WTC11 (cell line): ENCODE measurements at regions not wholly inside any gene's neighbourhood (a gene's known extent, or its start where the extent isn't known, plus 50 kb on each side); places are given as distances from the start of the nearest gene placed in this dataset.

ENCODE experiments used
- ATAC-seq: fragments of 200-7000 bp; cut with Tn5 transposase; 2 replicates; pipeline ENCODE4 v1.10.0; 2021; ENCODE audit warnings: mild to moderate bottlenecking, moderate library complexity
- CTCF ChIA-PET: fragments of 300-600 bp; sonication (Branson Sonifier 250); formaldehyde crosslinking; loops from one replicate; lab custom pipeline; 2021; ENCODE audit warnings: antibody characterized with exemption; lab: Charles Lee
- POLR2A ChIA-PET: fragments of 350-600 bp; sonication (Branson Sonifier 250); formaldehyde crosslinking; loops from one replicate; lab custom pipeline; 2021; ENCODE audit warnings: antibody characterized with exemption; lab: Charles Lee
- DNase-seq: peaks from one replicate; pipeline ENCODE4 v3.0.0; 2021; ENCODE audit warnings: low spot score
- H3K27ac Mint-ChIP-seq: 2 replicates; pipeline ENCODE4 v1.8.0; 2021; ENCODE audit warnings: mixed read lengths
- H3K27me3 Mint-ChIP-seq: 2 replicates; pipeline ENCODE4 v1.8.0; 2021; ENCODE audit warnings: low read depth, mild to moderate bottlenecking, moderate library complexity, mixed read lengths
- H3K36me3 Mint-ChIP-seq: 2 replicates; pipeline ENCODE4 v1.8.0; 2021; ENCODE audit warnings: mixed read lengths
- H3K4me1 Mint-ChIP-seq: 2 replicates; pipeline ENCODE4 v1.8.0; 2022; ENCODE audit warnings: mixed read lengths
- H3K4me3 Mint-ChIP-seq: 2 replicates; pipeline ENCODE4 v1.8.0; 2021; ENCODE audit warnings: mild to moderate bottlenecking, moderate library complexity, mixed read lengths
- H3K9me3 Mint-ChIP-seq: 2 replicates; pipeline ENCODE4 v1.8.0; 2021; ENCODE audit warnings: mixed read lengths
- CBFB ChIP-seq: sonication (generic); formaldehyde crosslinking; IDR thresholded peaks from 2 replicates; pipeline ENCODE4 v1.8.1; 2022; ENCODE audit warnings: mild to moderate bottlenecking, low read depth, missing genetic modification reagents
- ELF4 ChIP-seq: sonication (generic); formaldehyde crosslinking; IDR thresholded peaks from 2 replicates; pipeline ENCODE4 v1.8.1; 2022; ENCODE audit warnings: low read depth, mild to moderate bottlenecking, moderate library complexity, missing genetic modification reagents
- GABPB1 ChIP-seq: sonication (generic); formaldehyde crosslinking; IDR thresholded peaks from 2 replicates; pipeline ENCODE4 v1.8.1; 2023; ENCODE audit warnings: mild to moderate bottlenecking, missing genetic modification reagents
- IRF2 ChIP-seq: sonication (generic); formaldehyde crosslinking; IDR thresholded peaks from 2 replicates; pipeline ENCODE4 v1.8.0; 2022; ENCODE audit warnings: low read depth, missing genetic modification reagents, borderline replicate concordance
- NFATC4 ChIP-seq: fragments of 250-450 bp; sonication (Bioruptor Pico); IDR thresholded peaks from 2 replicates; pipeline ENCODE4 v1.9.0; 2021; ENCODE audit warnings: mild to moderate bottlenecking
- OVOL2 ChIP-seq: fragments of 250-450 bp; sonication (Bioruptor Pico); IDR thresholded peaks from 2 replicates; pipeline ENCODE4 v1.9.0; 2021; ENCODE audit warnings: mild to moderate bottlenecking, borderline replicate concordance
- ZNF317 ChIP-seq: sonication (generic); formaldehyde crosslinking; IDR thresholded peaks from 2 replicates; pipeline ENCODE4 v1.8.1; 2023; ENCODE audit warnings: low read depth, mild to moderate bottlenecking, moderate library complexity, missing genetic modification reagents, borderline replicate concordance
- TF ChIP-seq, protein P1 (sequence below): sonication (generic); formaldehyde crosslinking; IDR thresholded peaks from 2 replicates; pipeline ENCODE4 v1.8.1; 2022; ENCODE audit warnings: mild to moderate bottlenecking, moderate library complexity, missing genetic modification reagents
- TF ChIP-seq, protein P2 (sequence below): sonication (generic); formaldehyde crosslinking; IDR thresholded peaks from 2 replicates; pipeline ENCODE4 v1.8.0; 2022; ENCODE audit warnings: mild to moderate bottlenecking, missing genetic modification reagents
- TF ChIP-seq, protein P3 (sequence below): sonication (generic); formaldehyde crosslinking; IDR thresholded peaks from 2 replicates; pipeline ENCODE4 v1.8.0; 2022; ENCODE audit warnings: mild to moderate bottlenecking, missing genetic modification reagents
- TF ChIP-seq, protein P4 (sequence below): sonication (generic); formaldehyde crosslinking; IDR thresholded peaks from 2 replicates; pipeline ENCODE4 v1.8.1; 2022; ENCODE audit warnings: mild to moderate bottlenecking, missing genetic modification reagents, moderate library complexity, borderline replicate concordance
- TF ChIP-seq, protein P5 (sequence below): sonication (generic); formaldehyde crosslinking; IDR thresholded peaks from 2 replicates; pipeline ENCODE4 v1.8.0; 2022; ENCODE audit warnings: mild to moderate bottlenecking, missing genetic modification reagents
- TF ChIP-seq, protein P6 (sequence below): sonication (generic); formaldehyde crosslinking; IDR thresholded peaks from 2 replicates; pipeline ENCODE4 v1.8.0; 2023; ENCODE audit warnings: missing genetic modification reagents, mild to moderate bottlenecking, borderline replicate concordance
- TF ChIP-seq, protein P7 (sequence below): sonication (generic); formaldehyde crosslinking; IDR thresholded peaks from 2 replicates; pipeline ENCODE4 v1.8.1; 2022; ENCODE audit warnings: low read depth, mild to moderate bottlenecking, moderate library complexity, missing genetic modification reagents, borderline replicate concordance

DNA sequence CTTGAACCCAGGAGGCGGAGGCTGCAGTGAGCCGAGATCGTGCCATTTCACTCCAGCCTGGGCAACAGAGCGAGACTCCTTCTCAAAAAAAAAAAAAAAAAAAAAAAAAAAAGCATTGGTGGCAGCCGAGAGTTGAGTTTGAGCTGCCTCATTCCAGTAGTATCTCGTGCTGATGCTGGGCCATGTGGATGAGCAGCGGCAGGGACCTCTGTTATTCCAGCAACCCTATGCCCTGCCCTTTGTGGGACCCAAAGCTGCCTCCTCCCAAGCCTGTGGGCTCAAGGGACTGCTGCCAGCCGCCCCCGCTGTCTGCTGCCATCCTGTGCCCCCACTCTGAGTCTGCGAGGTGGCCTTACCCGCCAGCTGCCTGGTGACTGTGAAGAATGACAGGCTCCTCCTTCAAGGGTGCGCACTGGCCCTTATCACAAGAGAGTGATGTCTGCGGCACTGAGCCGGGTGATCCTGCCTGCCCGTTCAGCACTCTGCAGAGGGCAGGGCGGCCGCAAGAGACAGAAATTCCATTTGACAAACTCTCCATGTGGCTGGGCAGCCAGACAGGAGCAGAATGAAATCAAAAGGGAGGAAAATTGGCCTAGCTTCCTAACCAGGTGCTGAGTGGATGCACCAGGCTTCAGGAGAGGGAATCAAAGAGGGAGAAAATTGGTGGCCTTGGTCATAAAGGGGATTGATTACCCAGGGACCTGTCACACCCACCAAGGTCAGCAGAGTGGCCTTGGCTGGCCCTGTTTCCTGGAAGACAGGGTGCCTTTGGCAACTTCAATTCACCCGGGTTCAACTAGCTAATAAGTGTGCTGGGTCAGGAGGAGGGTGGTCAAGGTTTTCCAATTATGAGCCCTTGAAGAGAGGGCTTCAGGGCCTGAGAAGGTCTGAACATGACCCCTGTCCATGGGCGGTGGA, 65.3 kb upstream of the ZMIZ1 start:
- ATAC-seq (peak; percentile 40; the same call in 1 of the 2 replicates), DNase-seq (no peak)
- POLR2A ChIA-PET = no interaction called here
- no peaks in the 10 kb centered on the region for H3K36me3 Mint-ChIP-seq
- peaks cover 4% of the 10 kb centered on the region; the same call in 1 of the 2 replicates for H3K27me3 Mint-ChIP-seq
- TF ChIP-seq, protein P1, sequence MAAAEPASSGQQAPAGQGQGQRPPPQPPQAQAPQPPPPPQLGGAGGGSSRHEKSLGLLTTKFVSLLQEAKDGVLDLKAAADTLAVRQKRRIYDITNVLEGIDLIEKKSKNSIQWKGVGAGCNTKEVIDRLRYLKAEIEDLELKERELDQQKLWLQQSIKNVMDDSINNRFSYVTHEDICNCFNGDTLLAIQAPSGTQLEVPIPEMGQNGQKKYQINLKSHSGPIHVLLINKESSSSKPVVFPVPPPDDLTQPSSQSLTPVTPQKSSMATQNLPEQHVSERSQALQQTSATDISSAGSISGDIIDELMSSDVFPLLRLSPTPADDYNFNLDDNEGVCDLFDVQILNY (CRISPR knock-in tag) = no peak
- TF ChIP-seq GABPB1 (CRISPR knock-in tag) = 0 out of 2 replicates have a peak, but pooled peaks have one; percentile 19
- CTCF ChIA-PET = no interaction called here
- no peak overlapping the region for H3K4me3 Mint-ChIP-seq
- no peaks in the 10 kb centered on the region for H3K4me1 Mint-ChIP-seq
- H3K9me3 Mint-ChIP-seq = no peaks in the 10 kb centered on the region
- H3K27ac Mint-ChIP-seq = peak overlapping the region; percentile 31; the same call in 1 of the 2 replicates

DNA sequence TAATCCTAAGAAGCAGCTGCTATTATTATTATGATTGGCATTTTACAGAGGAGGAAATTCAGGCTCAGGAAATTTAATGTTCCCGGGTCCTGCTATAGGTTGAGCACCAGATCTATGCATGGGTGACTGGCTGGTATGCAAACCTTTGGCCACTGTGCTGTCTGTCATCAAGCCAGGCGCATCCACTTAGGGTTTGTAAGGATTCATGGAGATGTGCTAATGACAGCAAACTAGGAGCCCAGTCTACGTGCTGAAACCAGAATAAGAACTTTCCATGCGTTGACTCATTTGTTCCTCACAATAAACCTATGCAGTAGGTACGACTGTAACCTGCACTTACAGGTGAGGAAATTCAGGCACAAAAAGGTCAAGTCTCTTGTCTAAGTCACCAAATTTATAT, 64.5 kb upstream of the ZMIZ1 start:
- no peak for DNase-seq
- POLR2A ChIA-PET = no interaction called here
- Mint-ChIP-seq H3K36me3 (no peaks in the 10 kb centered on the region), H3K27ac (no peak overlapping the region), H3K9me3 (no peaks in the 10 kb centered on the region), H3K4me3 (no peak overlapping the region), H3K4me1 (0 out of 2 replicates have a peak, but pooled peaks cover 4% of the 10 kb centered on the region), H3K27me3 (peaks cover 4% of the 10 kb centered on the region; the same call in 1 of the 2 replicates)
- no peak for TF ChIP-seq ELF4 (CRISPR knock-in tag)
- no peak for TF ChIP-seq NFATC4 (CRISPR knock-in tag)
- TF ChIP-seq, protein P1 (CRISPR knock-in tag) = no peak
- TF ChIP-seq, protein P2, sequence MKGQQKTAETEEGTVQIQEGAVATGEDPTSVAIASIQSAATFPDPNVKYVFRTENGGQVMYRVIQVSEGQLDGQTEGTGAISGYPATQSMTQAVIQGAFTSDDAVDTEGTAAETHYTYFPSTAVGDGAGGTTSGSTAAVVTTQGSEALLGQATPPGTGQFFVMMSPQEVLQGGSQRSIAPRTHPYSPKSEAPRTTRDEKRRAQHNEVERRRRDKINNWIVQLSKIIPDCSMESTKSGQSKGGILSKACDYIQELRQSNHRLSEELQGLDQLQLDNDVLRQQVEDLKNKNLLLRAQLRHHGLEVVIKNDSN (CRISPR knock-in tag) = no peak
- no peak for TF ChIP-seq IRF2 (CRISPR knock-in tag)
- TF ChIP-seq, protein P3, sequence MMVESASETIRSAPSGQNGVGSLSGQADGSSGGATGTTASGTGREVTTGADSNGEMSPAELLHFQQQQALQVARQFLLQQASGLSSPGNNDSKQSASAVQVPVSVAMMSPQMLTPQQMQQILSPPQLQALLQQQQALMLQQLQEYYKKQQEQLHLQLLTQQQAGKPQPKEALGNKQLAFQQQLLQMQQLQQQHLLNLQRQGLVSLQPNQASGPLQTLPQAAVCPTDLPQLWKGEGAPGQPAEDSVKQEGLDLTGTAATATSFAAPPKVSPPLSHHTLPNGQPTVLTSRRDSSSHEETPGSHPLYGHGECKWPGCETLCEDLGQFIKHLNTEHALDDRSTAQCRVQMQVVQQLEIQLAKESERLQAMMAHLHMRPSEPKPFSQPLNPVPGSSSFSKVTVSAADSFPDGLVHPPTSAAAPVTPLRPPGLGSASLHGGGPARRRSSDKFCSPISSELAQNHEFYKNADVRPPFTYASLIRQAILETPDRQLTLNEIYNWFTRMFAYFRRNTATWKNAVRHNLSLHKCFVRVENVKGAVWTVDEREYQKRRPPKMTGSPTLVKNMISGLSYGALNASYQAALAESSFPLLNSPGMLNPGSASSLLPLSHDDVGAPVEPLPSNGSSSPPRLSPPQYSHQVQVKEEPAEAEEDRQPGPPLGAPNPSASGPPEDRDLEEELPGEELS = no peak
- TF ChIP-seq, protein P4, sequence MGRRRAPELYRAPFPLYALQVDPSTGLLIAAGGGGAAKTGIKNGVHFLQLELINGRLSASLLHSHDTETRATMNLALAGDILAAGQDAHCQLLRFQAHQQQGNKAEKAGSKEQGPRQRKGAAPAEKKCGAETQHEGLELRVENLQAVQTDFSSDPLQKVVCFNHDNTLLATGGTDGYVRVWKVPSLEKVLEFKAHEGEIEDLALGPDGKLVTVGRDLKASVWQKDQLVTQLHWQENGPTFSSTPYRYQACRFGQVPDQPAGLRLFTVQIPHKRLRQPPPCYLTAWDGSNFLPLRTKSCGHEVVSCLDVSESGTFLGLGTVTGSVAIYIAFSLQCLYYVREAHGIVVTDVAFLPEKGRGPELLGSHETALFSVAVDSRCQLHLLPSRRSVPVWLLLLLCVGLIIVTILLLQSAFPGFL (CRISPR knock-in tag) = no peak
- TF ChIP-seq, protein P5, sequence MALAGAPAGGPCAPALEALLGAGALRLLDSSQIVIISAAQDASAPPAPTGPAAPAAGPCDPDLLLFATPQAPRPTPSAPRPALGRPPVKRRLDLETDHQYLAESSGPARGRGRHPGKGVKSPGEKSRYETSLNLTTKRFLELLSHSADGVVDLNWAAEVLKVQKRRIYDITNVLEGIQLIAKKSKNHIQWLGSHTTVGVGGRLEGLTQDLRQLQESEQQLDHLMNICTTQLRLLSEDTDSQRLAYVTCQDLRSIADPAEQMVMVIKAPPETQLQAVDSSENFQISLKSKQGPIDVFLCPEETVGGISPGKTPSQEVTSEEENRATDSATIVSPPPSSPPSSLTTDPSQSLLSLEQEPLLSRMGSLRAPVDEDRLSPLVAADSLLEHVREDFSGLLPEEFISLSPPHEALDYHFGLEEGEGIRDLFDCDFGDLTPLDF (CRISPR knock-in tag) = no peak
- no peak for ATAC-seq
- CTCF ChIA-PET = interaction anchor here (2.1 kb wide), 1 partner anchor 29 kb away, joined by 9 read pairs; no protein-coding TSS in a partner anchor

DNA sequence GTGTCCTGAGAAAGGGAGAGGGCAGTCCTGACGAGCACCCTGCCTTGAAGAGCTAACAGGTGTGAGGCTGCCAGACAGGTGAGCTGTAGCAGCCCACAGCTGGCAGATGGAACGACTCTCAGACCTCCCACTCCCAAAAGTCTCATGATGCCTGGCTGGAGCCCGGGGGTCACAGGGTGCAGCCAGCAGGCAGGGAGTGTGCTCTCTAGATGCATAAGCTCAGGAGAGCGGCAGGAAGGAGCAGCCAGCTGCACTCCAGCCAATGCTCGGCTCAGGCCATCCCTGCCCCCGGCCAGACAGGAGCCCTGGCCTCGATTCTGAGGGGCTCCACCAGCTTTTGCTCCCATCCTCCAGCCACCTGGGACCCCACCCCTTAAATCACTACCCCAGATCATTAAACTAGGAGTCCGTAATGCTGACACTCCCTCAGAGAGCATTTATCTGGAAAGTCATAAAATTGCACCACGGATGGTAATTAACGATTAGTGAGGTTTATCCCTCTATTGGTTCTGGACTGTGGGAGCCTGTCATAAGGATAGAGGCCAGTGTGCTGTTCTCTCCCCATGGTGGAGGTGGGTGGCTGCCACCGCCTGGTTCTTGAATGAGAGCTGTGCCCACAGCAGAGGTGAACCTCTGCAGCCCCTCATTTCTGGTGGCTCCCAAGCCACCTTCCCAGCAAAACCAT, 63.5 kb upstream of the ZMIZ1 start:
- H3K9me3 Mint-ChIP-seq = no peaks in the 10 kb centered on the region
- ChIA-PET POLR2A (no interaction called here), CTCF (interaction anchor here (2.1 kb wide), 1 partner anchor 30 kb away, joined by 9 read pairs; no protein-coding TSS in a partner anchor)
- DNase-seq (no peak), ATAC-seq (no peak)
- H3K4me3 Mint-ChIP-seq = no peak overlapping the region
- H3K27me3 Mint-ChIP-seq = peaks cover 4% of the 10 kb centered on the region; the same call in 1 of the 2 replicates
- H3K4me1 Mint-ChIP-seq = 0 out of 2 replicates have a peak, but pooled peaks cover 4% of the 10 kb centered on the region
- no peak overlapping the region for H3K27ac Mint-ChIP-seq
- H3K36me3 Mint-ChIP-seq = no peaks in the 10 kb centered on the region
- TF ChIP-seq CBFB (CRISPR knock-in tag) = no peak
- TF ChIP-seq, protein P6, sequence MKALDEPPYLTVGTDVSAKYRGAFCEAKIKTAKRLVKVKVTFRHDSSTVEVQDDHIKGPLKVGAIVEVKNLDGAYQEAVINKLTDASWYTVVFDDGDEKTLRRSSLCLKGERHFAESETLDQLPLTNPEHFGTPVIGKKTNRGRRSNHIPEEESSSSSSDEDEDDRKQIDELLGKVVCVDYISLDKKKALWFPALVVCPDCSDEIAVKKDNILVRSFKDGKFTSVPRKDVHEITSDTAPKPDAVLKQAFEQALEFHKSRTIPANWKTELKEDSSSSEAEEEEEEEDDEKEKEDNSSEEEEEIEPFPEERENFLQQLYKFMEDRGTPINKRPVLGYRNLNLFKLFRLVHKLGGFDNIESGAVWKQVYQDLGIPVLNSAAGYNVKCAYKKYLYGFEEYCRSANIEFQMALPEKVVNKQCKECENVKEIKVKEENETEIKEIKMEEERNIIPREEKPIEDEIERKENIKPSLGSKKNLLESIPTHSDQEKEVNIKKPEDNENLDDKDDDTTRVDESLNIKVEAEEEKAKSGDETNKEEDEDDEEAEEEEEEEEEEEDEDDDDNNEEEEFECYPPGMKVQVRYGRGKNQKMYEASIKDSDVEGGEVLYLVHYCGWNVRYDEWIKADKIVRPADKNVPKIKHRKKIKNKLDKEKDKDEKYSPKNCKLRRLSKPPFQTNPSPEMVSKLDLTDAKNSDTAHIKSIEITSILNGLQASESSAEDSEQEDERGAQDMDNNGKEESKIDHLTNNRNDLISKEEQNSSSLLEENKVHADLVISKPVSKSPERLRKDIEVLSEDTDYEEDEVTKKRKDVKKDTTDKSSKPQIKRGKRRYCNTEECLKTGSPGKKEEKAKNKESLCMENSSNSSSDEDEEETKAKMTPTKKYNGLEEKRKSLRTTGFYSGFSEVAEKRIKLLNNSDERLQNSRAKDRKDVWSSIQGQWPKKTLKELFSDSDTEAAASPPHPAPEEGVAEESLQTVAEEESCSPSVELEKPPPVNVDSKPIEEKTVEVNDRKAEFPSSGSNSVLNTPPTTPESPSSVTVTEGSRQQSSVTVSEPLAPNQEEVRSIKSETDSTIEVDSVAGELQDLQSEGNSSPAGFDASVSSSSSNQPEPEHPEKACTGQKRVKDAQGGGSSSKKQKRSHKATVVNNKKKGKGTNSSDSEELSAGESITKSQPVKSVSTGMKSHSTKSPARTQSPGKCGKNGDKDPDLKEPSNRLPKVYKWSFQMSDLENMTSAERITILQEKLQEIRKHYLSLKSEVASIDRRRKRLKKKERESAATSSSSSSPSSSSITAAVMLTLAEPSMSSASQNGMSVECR (CRISPR knock-in tag) = no peak
- TF ChIP-seq ZNF317 (CRISPR knock-in tag) = no peak
- TF ChIP-seq, protein P7, sequence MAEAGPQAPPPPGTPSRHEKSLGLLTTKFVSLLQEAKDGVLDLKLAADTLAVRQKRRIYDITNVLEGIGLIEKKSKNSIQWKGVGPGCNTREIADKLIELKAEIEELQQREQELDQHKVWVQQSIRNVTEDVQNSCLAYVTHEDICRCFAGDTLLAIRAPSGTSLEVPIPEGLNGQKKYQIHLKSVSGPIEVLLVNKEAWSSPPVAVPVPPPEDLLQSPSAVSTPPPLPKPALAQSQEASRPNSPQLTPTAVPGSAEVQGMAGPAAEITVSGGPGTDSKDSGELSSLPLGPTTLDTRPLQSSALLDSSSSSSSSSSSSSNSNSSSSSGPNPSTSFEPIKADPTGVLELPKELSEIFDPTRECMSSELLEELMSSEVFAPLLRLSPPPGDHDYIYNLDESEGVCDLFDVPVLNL (CRISPR knock-in tag) = no peak
- TF ChIP-seq OVOL2 (CRISPR knock-in tag) = no peak
